ENCODE measurements at regions not wholly inside any gene's neighbourhood (a gene's known extent, or its start where the extent isn't known, plus 50 kb on each side); places are given as distances from the start of the nearest gene placed in this dataset.

GRCh38 chr9:19662213-19662612, 126.6 kb downstream of the SLC24A2 start:
- TF ChIP-seq CTCF (IDR thresholded peaks at IDR 0.05; ENCODE audit: low read depth, low read length) (no peak), POLR2A (IDR thresholded peaks at IDR 0.05; ENCODE audit: extremely low read depth, insufficient read length) (no peak)
